SIG-M5 (cell line): ENCODE measurements at regions not wholly inside any gene's neighbourhood (a gene's known extent, or its start where the extent isn't known, plus 50 kb on each side); places are given as distances from the start of the nearest gene placed in this dataset.
"Not testable (repeated sequence)": the region's sequence is repeated elsewhere in the genome, so short reads cannot be mapped to it uniquely, and the experiment has no call there.

Source experiments
- DNase-seq: peaks from one replicate; lab custom pipeline; 2025; lab: John Stamatoyannopoulos, UW

- no peak for DNase-seq
Observed at GRCh38 chr2:147181351-147182029, 663.3 kb upstream of the ACVR2A start.

- no peak for DNase-seq
Observed at GRCh38 chr2:147177071-147177857, 667.6 kb upstream of the ACVR2A start.

- no peak for DNase-seq
Observed at GRCh38 chr2:147174824-147175254, 670.0 kb upstream of the ACVR2A start.

- DNase-seq = no peak
Observed at GRCh38 chr2:147173798-147174197, 671.0 kb upstream of the ACVR2A start.

DNA sequence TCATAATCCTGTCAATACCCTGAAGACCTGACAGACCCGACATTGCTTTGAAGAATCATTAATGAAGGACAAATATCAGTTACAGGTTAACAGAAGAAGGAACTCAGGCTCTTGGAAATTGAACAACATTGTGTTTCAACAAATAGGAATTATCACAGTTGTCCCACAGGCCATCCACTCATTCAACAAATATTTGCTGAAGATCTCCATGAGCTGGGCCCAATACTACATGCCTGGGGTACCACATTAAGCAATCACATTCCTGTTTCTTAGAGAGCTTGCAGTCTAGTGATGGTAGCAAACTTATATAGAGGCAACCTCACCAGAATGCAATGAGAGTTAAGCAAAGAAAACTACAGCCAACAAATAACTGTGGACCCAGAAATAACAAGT, 671.6 kb upstream of the ACVR2A start:
- no peak for DNase-seq

- no peak for DNase-seq
Observed at GRCh38 chr2:147172493-147173188, 672.2 kb upstream of the ACVR2A start.

DNA sequence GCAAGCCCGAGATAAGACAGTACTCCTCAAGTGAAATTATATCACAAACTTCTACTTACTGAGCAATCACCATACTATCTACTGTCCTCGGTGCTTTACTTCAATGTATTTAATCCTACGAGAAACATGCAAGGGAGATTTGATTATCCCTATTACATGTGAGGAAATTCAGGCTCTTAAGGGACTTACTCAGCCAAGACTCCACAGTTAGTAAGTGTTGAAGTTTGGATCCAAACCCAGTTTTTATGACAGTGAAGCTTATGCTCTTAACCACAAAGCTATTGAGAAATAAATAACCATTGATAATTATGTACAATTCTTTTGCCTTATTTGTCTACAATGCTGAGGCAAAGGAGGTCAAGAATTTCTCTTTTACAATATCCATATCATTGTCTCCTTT, 672.9 kb upstream of the ACVR2A start:
- no peak for DNase-seq

DNA sequence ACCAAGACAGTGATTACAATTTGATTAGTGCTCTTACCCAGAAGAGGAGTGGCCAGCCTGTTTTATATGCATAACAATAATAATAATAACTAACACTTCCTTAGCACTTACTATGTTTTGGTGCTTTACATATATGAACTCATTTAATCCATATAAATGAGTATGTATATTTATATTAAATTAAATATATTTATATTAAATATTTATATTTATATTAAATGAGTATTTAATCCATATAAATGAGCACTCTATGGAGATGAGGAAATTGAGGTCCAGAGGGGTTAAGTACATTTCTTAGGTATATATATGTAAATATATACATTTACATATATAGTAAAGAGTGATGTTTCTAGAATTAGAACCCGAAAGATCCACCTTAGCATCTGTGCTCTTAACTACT, 673.9 kb upstream of the ACVR2A start:
- no peak for DNase-seq

- DNase-seq = no peak
Observed at GRCh38 chr2:147165697-147166382, 679.0 kb upstream of the ACVR2A start.

GRCh38 chr2:147164563-147164962, 680.3 kb upstream of the ACVR2A start:
- DNase-seq = no peak

GRCh38 chr2:147161746-147162145, 683.1 kb upstream of the ACVR2A start:
- no peak for DNase-seq

DNA sequence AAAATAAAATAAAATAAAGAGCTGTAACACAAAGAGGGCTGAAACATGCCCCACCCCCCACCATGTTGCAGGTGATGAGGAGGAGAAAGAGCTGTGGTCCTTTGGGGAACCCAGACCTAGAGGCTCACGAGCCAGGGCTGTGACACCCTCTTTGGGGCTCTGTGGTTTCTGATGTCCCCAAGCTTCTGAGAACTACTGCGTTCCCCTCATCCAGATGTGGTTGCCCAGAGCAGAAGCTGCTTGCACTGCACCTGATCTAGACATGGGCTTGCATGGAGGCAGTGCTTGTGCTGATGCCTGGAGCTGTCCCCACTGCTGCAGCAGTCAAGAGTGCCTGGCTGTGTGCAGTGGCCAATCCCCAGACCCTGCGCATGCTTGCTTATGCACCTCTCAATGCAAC, 687.9 kb upstream of the ACVR2A start:
- no peak for DNase-seq

DNA sequence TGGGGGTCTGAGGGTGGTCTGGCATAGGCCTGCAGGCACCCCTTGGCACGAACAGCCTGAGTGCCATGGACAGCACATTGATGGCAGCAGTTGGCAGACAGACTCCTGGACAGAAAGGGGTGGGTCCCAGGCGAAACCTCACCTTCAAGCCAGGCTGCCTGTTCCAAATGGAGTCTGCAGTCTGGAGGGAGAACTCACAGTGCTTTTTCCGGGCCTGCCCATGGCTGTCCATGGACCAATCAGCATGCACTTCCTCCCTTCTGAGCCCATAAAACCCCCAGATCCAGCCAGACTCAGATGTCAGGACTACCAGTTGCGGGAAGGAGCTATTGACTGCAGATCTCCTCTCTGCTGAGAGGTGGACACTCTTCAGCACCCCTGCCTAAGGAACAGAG, 694.6 kb upstream of the ACVR2A start:
- no peak for DNase-seq

- DNase-seq = no peak
Observed at GRCh38 chr2:147149575-147150240, 695.1 kb upstream of the ACVR2A start.

GRCh38 chr2:147147802-147148201, 697.0 kb upstream of the ACVR2A start:
- DNase-seq = no peak

DNA sequence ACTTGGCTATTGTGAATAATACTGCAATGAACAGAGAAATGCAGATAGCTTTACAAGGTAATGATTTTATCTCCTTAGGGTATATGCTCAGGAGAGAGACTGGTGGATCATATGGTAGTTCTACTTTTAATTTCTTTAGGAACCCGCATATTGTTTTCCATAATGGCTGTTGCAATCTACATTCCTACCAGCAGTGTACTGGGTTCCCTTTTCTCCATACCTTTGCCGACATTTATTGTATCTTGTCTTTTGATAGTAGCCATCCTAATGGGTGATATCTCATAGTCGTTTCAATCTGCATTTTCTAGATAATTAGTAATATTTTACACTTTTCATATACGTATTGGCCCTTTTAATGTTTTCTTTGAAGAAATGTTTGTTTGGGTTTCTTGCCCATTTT, 702.9 kb upstream of the ACVR2A start:
- no peak for DNase-seq

DNA sequence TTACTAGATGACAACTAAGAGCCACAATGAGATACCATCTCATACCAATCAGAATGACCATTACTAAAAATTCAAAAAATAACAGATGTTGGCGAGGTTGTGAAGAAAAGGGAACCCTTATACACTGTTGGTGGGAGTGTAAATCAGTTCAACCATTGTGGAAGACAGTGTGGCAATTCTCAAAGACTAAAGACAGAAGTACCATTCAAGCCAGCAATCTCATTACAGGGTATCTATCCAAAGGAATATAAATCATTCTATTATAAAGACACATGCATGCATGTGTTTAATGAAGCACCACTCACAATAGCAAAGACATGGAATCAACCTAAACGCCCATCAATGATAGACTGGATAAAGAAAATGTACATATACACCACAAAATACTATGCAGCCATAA, 705.1 kb upstream of the ACVR2A start:
- not testable (repeated sequence) for DNase-seq

DNA sequence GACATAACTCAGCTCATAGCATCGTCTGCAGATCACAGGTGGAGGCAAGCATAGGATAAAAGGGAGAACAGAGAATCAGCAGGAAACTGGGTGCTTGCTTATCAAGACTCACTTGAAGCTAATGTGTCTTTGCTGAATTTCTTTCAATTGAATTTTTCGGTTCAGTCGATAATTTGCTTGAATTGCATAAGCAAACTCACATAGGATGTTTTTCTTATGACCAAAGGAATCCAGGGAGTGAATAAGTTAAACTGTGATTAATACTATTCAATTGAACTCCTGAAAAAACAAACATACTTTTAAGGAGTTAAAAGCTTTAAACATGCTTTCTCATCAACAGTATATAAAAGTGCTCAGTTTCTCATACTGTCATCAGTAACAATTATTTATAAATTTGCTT, 707.1 kb upstream of the ACVR2A start:
- no peak for DNase-seq

DNA sequence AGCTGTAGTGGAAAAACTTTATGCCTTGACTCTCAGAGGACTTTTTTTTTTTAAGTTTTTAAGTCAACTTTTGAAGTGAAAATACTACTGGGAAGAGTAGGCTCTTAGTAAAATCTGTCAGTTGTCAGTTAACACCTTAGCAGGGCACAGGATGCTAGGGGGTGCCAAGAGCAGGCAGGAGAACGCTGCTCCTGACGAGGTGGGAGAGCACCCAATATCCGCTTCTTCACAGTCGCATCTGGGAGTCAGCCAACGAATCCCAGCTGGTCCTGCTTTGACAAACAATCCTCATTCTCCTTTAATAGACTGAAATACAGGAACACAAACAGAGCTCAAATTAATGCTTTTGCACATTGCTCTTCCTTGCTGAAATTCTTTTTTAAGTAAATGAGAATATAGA, 709.5 kb upstream of the ACVR2A start:
- DNase-seq = no peak

GRCh38 chr2:147133286-147133908, 711.4 kb upstream of the ACVR2A start:
- DNase-seq = no peak

DNA sequence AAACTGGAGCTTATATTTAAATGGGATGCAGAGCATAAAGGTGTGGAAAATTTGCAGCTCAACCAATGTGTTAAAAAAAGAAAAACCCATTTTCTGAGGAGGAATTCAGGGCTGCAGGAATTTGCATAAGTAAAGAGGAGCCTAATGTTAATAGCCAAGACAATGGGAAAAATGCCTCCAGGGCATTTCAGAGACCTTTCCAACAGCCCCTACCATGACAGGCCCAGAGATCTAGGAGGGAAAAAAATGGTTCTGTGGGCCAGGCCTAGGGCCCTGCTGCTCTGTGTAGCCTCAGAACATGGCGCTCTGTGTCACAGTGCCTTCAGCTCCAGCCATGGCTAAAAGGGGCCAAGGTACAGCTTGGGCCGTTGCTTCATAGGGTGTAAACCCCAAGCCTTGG, 719.7 kb upstream of the ACVR2A start:
- no peak for DNase-seq
